HL-60 (cell line): ENCODE measurements at regions not wholly inside any gene's neighbourhood (a gene's known extent, or its start where the extent isn't known, plus 50 kb on each side); places are given as distances from the start of the nearest gene placed in this dataset.

Source experiments
- POLR2AphosphoS5 ChIP-seq: IDR thresholded peaks from 2 replicates; pipeline ENCODE4 v1.6.1; 2012; ENCODE audit warnings: low read depth
- SPI1 ChIP-seq: IDR thresholded peaks from 2 replicates; pipeline ENCODE4 v1.6.1; 2012; ENCODE audit warnings: low read depth, mild to moderate bottlenecking, borderline replicate concordance
- TF ChIP-seq, protein P1 (sequence below): IDR thresholded peaks from one replicate; pipeline ENCODE4 v1.5.1; 2011; ENCODE audit warnings: low read length, control low read depth, inconsistent platforms; ENCODE audit not compliant: insufficient read depth
- TF ChIP-seq, protein P2 (sequence below): IDR thresholded peaks from 2 replicates; pipeline ENCODE4 v1.6.1; 2012; ENCODE audit warnings: low read depth; ENCODE audit not compliant: insufficient replicate concordance

DNA sequence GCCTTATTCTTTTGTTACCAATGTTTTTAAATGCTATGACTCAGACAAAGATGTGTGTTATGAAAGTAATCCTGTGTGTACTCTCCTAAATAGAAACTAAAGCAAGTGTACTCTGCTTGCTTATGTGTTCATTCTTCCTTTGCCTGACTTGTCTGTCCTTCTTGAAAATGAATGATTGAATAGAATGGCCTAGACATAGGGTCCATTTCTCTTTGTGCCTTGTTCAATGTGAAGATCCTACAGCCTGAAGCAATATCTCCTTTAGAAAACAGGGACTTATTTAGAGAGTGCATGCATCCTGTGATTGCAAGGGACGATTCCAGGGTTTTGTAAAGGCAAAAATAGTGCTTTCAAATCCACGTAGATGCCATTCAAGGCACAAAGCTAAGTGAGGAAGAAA lies 343.6 kb upstream of the TACR3 start:
- TF ChIP-seq, protein P1, sequence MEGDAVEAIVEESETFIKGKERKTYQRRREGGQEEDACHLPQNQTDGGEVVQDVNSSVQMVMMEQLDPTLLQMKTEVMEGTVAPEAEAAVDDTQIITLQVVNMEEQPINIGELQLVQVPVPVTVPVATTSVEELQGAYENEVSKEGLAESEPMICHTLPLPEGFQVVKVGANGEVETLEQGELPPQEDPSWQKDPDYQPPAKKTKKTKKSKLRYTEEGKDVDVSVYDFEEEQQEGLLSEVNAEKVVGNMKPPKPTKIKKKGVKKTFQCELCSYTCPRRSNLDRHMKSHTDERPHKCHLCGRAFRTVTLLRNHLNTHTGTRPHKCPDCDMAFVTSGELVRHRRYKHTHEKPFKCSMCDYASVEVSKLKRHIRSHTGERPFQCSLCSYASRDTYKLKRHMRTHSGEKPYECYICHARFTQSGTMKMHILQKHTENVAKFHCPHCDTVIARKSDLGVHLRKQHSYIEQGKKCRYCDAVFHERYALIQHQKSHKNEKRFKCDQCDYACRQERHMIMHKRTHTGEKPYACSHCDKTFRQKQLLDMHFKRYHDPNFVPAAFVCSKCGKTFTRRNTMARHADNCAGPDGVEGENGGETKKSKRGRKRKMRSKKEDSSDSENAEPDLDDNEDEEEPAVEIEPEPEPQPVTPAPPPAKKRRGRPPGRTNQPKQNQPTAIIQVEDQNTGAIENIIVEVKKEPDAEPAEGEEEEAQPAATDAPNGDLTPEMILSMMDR, result no peak
- no peak for TF ChIP-seq SPI1
- TF ChIP-seq, protein P2, sequence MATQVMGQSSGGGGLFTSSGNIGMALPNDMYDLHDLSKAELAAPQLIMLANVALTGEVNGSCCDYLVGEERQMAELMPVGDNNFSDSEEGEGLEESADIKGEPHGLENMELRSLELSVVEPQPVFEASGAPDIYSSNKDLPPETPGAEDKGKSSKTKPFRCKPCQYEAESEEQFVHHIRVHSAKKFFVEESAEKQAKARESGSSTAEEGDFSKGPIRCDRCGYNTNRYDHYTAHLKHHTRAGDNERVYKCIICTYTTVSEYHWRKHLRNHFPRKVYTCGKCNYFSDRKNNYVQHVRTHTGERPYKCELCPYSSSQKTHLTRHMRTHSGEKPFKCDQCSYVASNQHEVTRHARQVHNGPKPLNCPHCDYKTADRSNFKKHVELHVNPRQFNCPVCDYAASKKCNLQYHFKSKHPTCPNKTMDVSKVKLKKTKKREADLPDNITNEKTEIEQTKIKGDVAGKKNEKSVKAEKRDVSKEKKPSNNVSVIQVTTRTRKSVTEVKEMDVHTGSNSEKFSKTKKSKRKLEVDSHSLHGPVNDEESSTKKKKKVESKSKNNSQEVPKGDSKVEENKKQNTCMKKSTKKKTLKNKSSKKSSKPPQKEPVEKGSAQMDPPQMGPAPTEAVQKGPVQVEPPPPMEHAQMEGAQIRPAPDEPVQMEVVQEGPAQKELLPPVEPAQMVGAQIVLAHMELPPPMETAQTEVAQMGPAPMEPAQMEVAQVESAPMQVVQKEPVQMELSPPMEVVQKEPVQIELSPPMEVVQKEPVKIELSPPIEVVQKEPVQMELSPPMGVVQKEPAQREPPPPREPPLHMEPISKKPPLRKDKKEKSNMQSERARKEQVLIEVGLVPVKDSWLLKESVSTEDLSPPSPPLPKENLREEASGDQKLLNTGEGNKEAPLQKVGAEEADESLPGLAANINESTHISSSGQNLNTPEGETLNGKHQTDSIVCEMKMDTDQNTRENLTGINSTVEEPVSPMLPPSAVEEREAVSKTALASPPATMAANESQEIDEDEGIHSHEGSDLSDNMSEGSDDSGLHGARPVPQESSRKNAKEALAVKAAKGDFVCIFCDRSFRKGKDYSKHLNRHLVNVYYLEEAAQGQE, result no peak
- TF ChIP-seq POLR2AphosphoS5, result no peak
